Muscle of leg (tissue), 3 donors: ENCODE measurements at regions not wholly inside any gene's neighbourhood (a gene's known extent, or its start where the extent isn't known, plus 50 kb on each side); places are given as distances from the start of the nearest gene placed in this dataset.

Source experiments
- DNase-seq: peaks from one replicate; pipeline ENCODE4 v3.0.0; 2013
- H3K27ac ChIP-seq: one replicate; pipeline ENCODE4 v1.5.1; 2013; ENCODE audit warnings: mild to moderate bottlenecking, low read length, control low read depth
- H3K27me3 ChIP-seq: one replicate; pipeline ENCODE4 v1.6.1; 2013; ENCODE audit warnings: low read length; ENCODE audit not compliant: control insufficient read depth, insufficient read depth
- H3K36me3 ChIP-seq: one replicate; pipeline ENCODE4 v1.6.1; 2013; ENCODE audit warnings: low read length; ENCODE audit not compliant: control insufficient read depth, insufficient read depth
- H3K4me1 ChIP-seq: one replicate; pipeline ENCODE4 v1.6.1; 2013; ENCODE audit warnings: low read length; ENCODE audit not compliant: control insufficient read depth, insufficient read depth
- H3K4me3 ChIP-seq: one replicate; pipeline ENCODE4 v1.5.1; 2013; ENCODE audit warnings: low read length, control low read depth
- H3K9me3 ChIP-seq: replicated peaks from 2 replicates; pipeline ENCODE4 v1.6.1; 2013; ENCODE audit warnings: low read depth, low read length; ENCODE audit not compliant: control insufficient read depth
- WGBS: methylation state at CpG from one replicate; pipeline ENCODE4 v1.1.5; 2013; ENCODE audit warnings: missing lambda C conversion rate; ENCODE audit not compliant: insufficient coverage; 5-methylcytosine and 5-hydroxymethylcytosine counted together

DNA sequence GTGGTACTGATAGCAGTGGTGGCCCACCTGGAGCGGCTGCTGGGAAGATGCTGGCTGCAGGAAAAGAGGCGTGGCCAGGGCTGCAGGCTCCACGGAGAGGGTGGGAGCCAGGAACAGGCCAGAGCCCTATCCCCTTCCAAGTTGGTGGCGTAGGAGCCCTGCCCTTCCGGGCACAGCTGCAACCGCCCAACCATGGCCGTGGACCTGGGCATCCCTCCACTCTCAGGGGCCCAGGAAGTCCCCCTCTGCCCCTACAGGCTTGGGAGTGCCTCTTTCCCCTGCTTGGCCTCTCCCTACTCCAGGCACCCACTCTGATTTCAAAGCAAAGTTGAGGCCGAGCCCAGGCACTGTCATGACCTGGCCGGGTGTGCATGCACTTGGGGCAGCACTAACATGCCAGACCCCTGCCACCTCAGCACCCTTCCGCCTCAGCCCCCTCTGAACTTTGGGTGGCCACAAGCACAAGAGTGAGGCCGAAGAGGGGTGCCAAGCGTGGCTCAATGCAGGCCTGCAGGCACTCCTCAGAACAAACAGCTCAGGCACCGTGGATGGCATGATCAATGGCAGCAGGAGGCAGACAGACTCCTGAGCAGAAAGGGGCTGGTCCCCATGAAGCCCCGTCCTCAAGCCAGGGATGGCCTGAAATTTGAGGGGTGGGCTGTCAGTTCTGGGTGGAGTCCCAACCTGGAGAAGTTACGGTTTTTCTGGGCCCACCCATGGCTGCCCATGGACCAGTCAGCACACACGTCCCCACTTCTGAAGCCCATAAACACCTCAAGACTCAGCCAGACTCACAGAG lies 164.9 kb upstream of the PRNP start:
- H3K36me3 ChIP-seq = no peaks in the 10 kb centered on the region
- no peak for DNase-seq
- 71% methylated on average over 16 of the region's 16 CpGs for whole genome bisulfite sequencing
- no peak overlapping the region for H3K4me3 ChIP-seq
- no peaks in the 10 kb centered on the region for H3K4me1 ChIP-seq
- H3K9me3 ChIP-seq = no peaks in the 10 kb centered on the region
- no peaks in the 10 kb centered on the region for H3K27me3 ChIP-seq
- H3K27ac ChIP-seq = no peak overlapping the region

DNA sequence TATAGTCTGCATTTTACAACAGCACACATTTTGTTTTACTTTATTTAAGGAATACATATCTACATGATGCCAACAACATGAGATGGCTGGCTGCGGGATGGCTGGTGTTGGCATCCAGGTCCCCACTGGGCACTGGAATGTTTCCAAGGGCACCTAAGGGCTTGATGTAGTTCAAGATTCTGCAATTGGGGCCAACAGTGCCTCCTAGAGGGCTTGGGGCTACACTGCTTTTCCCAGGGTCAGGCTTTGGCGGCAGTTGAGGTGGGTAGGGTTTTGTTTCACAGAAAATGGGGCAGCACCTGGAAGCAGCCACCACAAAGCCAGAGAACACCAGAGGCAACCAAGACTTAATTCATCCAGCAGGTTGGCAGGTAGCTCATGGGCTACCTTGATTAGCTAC lies 166.7 kb upstream of the PRNP start:
- 0% methylated on average over 1 of the region's 2 CpGs for WGBS
- Histone ChIP-seq H3K27me3 (no peaks in the 10 kb centered on the region), H3K36me3 (no peaks in the 10 kb centered on the region), H3K4me3 (no peak overlapping the region), H3K27ac (no peak overlapping the region), H3K4me1 (no peaks in the 10 kb centered on the region), H3K9me3 (no peaks in the 10 kb centered on the region)
- no peak for DNase-seq

DNA sequence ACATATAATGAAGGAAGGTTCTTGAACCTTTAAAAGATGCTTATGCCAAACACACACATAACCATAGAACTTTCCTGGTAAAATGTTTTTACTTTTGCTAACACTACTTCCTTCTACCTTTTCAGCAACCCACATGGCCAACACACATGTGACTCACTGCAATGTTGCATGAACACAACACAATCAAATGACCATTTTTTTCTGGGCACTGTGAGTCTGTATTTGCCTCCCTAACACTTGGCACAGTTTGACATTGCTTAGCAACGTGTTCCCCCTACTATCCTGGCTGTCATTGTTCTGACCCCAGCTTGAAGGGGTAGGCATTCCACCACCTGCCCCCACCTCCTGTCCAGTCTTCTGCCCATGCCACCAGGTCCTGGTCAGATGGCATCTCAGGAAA lies 169.4 kb upstream of the PRNP start:
- no peak overlapping the region for H3K4me3 ChIP-seq
- no peaks in the 10 kb centered on the region for H3K36me3 ChIP-seq
- WGBS = no CpG with 5 or more reads among the region's 1 CpG
- no peaks in the 10 kb centered on the region for H3K27me3 ChIP-seq
- DNase-seq = no peak
- no peaks in the 10 kb centered on the region for H3K9me3 ChIP-seq
- no peak overlapping the region for H3K27ac ChIP-seq
- H3K4me1 ChIP-seq = no peaks in the 10 kb centered on the region

DNA sequence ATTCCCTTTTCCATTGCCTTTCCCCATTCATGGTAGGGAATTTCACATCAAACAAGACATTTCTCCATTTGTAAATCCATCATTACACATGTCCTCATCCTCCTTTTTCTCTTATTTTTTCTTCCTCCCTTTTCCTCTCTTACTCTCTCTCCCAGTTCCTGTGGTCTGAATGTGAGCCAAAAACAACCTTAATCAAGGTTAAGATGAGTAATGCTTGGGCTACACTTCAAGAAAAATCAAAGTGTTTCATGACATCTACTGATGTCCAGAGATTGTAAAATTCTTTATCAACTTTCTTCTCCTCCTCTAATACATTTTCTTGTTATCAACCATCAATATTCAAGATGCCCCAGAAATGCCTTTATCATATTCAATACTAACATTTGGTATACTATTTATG lies 172.5 kb upstream of the PRNP start:
- H3K4me3 ChIP-seq = no peak overlapping the region
- H3K4me1 ChIP-seq = no peaks in the 10 kb centered on the region
- no peaks in the 10 kb centered on the region for H3K9me3 ChIP-seq
- no peaks in the 10 kb centered on the region for H3K27me3 ChIP-seq
- no peak overlapping the region for H3K27ac ChIP-seq
- DNase-seq = no peak
- no peaks in the 10 kb centered on the region for H3K36me3 ChIP-seq

DNA sequence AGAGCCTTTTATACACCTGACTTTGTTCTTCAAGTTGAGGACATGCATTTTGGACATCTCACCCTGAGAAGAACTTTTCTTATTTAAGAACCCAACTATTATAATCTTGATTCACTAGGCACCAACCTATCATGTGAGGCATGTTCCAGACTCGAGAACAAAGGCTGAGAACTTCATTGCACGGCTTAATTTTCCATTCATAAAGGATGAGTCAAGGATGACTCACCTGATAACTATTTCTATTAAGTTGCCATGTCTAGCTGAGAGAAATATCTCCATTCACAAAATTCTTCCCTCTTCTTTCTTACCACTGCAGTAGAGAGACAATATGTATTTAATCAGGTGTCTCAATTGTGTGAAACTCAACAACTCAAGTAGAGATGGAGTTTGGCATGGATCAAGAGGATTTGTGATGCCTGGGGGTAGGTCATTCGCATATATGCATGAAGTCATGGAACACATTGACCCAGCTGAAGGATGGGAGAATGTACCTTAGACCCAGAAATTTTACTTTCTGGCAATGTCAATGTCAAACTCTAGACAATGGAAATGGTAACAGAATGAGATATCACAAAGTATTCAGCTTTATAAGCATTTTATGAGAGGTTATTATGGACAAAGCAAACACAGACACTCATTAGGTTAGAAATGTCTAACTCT lies 173.2 kb upstream of the PRNP start:
- WGBS = no CpG with 5 or more reads among the region's 3 CpGs
- no peak for DNase-seq
- H3K4me3 ChIP-seq = no peak overlapping the region
- no peaks in the 10 kb centered on the region for H3K27me3 ChIP-seq
- no peaks in the 10 kb centered on the region for H3K9me3 ChIP-seq
- no peaks in the 10 kb centered on the region for H3K36me3 ChIP-seq
- no peak overlapping the region for H3K27ac ChIP-seq
- no peaks in the 10 kb centered on the region for H3K4me1 ChIP-seq

DNA sequence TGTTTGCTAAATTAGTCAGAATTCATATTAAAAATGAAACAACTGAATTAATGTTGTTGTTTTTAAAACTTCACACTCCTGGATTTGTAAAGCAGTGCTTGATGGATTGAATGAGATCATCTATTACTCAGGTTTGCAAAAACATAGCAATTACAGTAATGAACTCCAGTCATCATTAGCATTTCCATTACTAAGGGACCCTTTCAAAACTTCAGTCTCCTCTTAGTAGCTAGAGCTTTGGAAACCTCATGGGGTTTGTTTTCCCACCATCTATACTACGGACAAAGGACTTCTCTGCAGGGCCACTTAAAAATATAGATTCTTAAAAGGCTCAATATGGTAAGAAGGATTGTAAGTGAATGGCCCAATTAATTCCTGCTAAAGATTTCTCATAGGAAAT lies 174.5 kb upstream of the PRNP start:
- no peaks in the 10 kb centered on the region for H3K9me3 ChIP-seq
- no peaks in the 10 kb centered on the region for H3K27me3 ChIP-seq
- no peak overlapping the region for H3K4me3 ChIP-seq
- DNase-seq = no peak
- no peaks in the 10 kb centered on the region for H3K36me3 ChIP-seq
- WGBS = no CpG with 5 or more reads among the region's 1 CpG
- H3K27ac ChIP-seq = no peak overlapping the region
- H3K4me1 ChIP-seq = no peaks in the 10 kb centered on the region

DNA sequence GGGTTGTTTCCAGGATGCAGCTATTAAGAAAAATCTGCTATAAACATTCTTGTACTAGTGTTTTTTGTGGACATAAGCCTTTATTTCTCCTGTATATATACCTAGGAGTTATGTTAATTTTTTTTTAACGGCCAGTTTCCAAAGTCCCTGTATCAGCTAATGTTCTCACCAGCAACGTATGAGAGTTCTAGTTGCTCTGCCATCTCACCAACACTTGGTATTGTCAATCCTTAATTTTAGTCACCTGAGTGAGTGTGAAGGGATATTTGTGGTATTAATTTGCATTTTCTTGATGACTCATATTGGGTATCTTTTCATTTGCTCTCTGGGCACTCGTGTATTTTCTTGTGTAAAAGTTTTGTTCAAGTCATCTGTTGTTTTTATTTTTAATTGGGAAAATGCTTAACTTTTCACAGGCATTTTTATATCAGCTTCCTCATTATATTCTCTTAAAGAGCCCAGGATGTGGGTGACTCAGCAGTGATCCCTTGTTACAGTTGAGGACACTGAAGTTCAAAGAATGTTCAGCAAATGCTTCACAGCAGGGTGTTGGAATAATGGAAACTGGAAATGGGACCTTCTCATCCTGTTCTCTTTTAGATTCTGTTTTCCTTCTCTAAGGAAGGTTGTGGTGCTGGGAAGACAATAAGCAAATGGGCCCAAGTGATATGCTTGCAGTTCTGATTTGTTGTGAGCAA lies 176.3 kb upstream of the PRNP start:
- DNase-seq = no peak
- Histone ChIP-seq H3K4me1 (no peaks in the 10 kb centered on the region), H3K27ac (no peak overlapping the region), H3K36me3 (no peaks in the 10 kb centered on the region), H3K27me3 (no peaks in the 10 kb centered on the region), H3K9me3 (no peaks in the 10 kb centered on the region), H3K4me3 (no peak overlapping the region)
- no CpG with 5 or more reads among the region's 3 CpGs for WGBS

DNA sequence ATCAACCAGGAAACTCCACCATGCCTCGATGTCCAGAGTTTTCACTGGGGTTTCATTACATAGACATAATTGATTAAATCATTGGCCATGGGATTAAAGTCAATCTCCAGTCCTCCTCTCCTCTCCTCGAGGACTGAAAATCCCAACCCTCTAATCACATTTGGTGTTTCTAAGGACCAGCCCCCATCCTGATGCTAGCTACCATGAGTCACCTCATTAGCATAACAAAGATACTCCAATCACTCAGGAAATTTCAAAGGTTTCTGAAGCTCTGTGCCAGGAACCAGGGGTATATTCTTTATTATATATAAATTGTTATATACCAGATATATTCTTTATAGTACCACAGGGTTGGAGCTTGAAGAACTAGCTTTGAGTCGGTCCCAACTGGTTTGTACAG lies 177.5 kb upstream of the PRNP start:
- no peaks in the 10 kb centered on the region for H3K9me3 ChIP-seq
- no peak overlapping the region for H3K27ac ChIP-seq
- H3K4me3 ChIP-seq = no peak overlapping the region
- no peaks in the 10 kb centered on the region for H3K36me3 ChIP-seq
- no peaks in the 10 kb centered on the region for H3K27me3 ChIP-seq
- DNase-seq = no peak
- no CpG with 5 or more reads among the region's 3 CpGs for WGBS
- H3K4me1 ChIP-seq = no peaks in the 10 kb centered on the region

DNA sequence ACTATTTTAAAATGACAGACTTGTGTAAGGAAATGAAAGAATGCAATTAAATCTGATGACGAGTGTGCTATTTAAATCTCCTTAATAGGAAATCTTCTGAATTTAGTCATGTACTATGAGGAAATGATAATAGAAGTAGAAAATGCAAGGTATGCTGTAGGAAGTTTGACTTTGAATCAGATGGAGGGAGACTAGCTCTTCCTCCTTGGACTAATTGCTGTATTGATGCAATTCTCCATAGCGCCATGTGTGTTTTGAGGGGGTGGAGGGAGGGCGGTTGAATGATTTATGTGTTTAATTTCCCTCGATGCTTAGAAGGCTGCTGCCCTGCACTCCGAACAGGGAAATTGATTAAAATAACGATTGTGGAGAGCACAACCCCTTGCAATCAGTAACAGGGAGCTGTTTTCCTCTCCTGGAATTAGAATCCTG lies 179.0 kb upstream of the PRNP start:
- no peaks in the 10 kb centered on the region for H3K36me3 ChIP-seq
- no peaks in the 10 kb centered on the region for H3K4me1 ChIP-seq
- no peaks in the 10 kb centered on the region for H3K9me3 ChIP-seq
- no peak overlapping the region for H3K27ac ChIP-seq
- no peak overlapping the region for H3K4me3 ChIP-seq
- WGBS = 20% methylated on average over 1 of the region's 6 CpGs
- no peaks in the 10 kb centered on the region for H3K27me3 ChIP-seq
- no peak for DNase-seq

DNA sequence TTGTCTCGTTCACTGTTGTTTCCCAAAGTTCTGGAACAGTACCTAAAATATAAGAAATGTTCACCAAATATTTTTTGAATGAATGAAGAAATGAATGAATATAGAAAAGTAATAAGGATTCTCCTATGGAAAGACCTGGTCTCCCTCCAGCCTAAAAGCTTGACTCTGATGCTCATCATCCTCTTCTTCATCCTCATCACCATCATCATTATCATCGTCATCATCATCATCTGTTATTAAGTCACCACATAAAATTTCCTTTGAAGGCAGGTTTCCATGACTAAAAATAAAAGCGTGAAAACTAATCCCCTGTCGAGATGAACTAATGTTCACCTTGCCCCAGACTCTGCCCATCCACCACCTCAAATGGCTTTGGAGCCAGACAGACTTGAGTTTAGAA lies 181.4 kb upstream of the PRNP start:
- no peak for DNase-seq
- peaks cover 3% of the 10 kb centered on the region for H3K9me3 ChIP-seq
- WGBS = 82% methylated on average over 1 of the region's 4 CpGs
- H3K36me3 ChIP-seq = no peaks in the 10 kb centered on the region
- no peak overlapping the region for H3K27ac ChIP-seq
- no peaks in the 10 kb centered on the region for H3K27me3 ChIP-seq
- H3K4me1 ChIP-seq = no peaks in the 10 kb centered on the region
- H3K4me3 ChIP-seq = no peak overlapping the region
